IMR-90 (cell line): ENCODE measurements at regions not wholly inside any gene's neighbourhood (a gene's known extent, or its start where the extent isn't known, plus 50 kb on each side); places are given as distances from the start of the nearest gene placed in this dataset.

Experiments used
- ATAC-seq: fragments of 200-7000 bp; cut with Tn5 transposase; 2 replicates; pipeline ENCODE4 v1.9.1; 2020; ENCODE audit warnings: low read depth, mild to moderate bottlenecking, moderate library complexity
- BruUV-seq: library from RNA; stranded (reverse); fragments of 400-500 nt; replicated peaks from 2 replicates; lab custom pipeline; 2021; lab: Mats Ljungman, UMichigan
- CTCF ChIA-PET: fragments of 300-600 bp; formaldehyde crosslinking; extraction: SDS; loops from one replicate; lab custom pipeline; 2021; ENCODE audit warnings: antibody characterized with exemption; lab: Yijun Ruan, JAX
- POLR2A ChIA-PET: fragments of 300-600 bp; sonication (Branson Sonifier 250); formaldehyde crosslinking; loops from one replicate; lab custom pipeline; 2022; ENCODE audit warnings: antibody characterized with exemption; ENCODE audit not compliant: unreplicated experiment; lab: Charles Lee
- DNase-seq: peaks from one replicate; pipeline ENCODE4 v3.0.0; 2013
- H2AFZ ChIP-seq: replicated peaks from 2 replicates; pipeline ENCODE3; 2013; ENCODE audit warnings: low read length, mild to moderate bottlenecking; ENCODE audit not compliant: poor library complexity
- H2AK5ac ChIP-seq: 2 replicates; pipeline ENCODE4 v1.6.1; 2013; ENCODE audit warnings: low read depth, low read length, inconsistent platforms
- H2AK9ac ChIP-seq: replicated peaks from 2 replicates; pipeline ENCODE3; 2013; ENCODE audit warnings: mild to moderate bottlenecking, low read depth, low read length, moderate library complexity; ENCODE audit not compliant: poor library complexity
- H2BK120ac ChIP-seq: 2 replicates; pipeline ENCODE4 v1.6.1; 2013; ENCODE audit warnings: low read depth, low read length, inconsistent platforms
- H2BK15ac ChIP-seq: 3 replicates; pipeline ENCODE4 v1.6.1; 2013; ENCODE audit warnings: low read depth, low read length, inconsistent platforms
- H2BK20ac ChIP-seq: 2 replicates; pipeline ENCODE4 v1.6.1; 2013; ENCODE audit warnings: low read depth, mild to moderate bottlenecking, inconsistent platforms, low read length, moderate library complexity
- H2BK5ac ChIP-seq: 2 replicates; pipeline ENCODE4 v1.6.1; 2013; ENCODE audit warnings: mild to moderate bottlenecking, low read depth, low read length, inconsistent platforms; ENCODE audit not compliant: poor library complexity, severe bottlenecking
- H3K14ac ChIP-seq: replicated peaks from 2 replicates; pipeline ENCODE4 v1.6.1; 2013; ENCODE audit warnings: low read depth, low read length, inconsistent platforms
- H3K18ac ChIP-seq: 2 replicates; pipeline ENCODE4 v1.6.1; 2013; ENCODE audit warnings: low read depth, low read length, control low read depth
- H3K23ac ChIP-seq: 2 replicates; pipeline ENCODE4 v1.6.1; 2013; ENCODE audit warnings: low read depth, low read length, inconsistent platforms
- H3K27ac ChIP-seq: 2 replicates; pipeline ENCODE4 v1.5.1; 2013; ENCODE audit warnings: mild to moderate bottlenecking, control low read depth, low read length; ENCODE audit not compliant: insufficient read depth
- H3K27me3 ChIP-seq: 2 replicates; pipeline ENCODE4 v1.6.1; 2013; ENCODE audit warnings: low read length; ENCODE audit not compliant: control insufficient read depth, insufficient read depth
- H3K36me3 ChIP-seq: 2 replicates; pipeline ENCODE4 v1.6.1; 2013; ENCODE audit warnings: low read length, mixed read lengths; ENCODE audit not compliant: control insufficient read depth, insufficient read depth
- H3K4ac ChIP-seq: 2 replicates; pipeline ENCODE4 v1.6.1; 2013; ENCODE audit warnings: low read depth, low read length, inconsistent platforms
- H3K4me1 ChIP-seq: 2 replicates; pipeline ENCODE4 v1.6.1; 2013; ENCODE audit warnings: low read length, mixed read lengths; ENCODE audit not compliant: control insufficient read depth, insufficient read depth
- H3K4me2 ChIP-seq: 2 replicates; pipeline ENCODE4 v1.6.1; 2013; ENCODE audit warnings: low read depth, mild to moderate bottlenecking, control low read depth, low read length, moderate library complexity
- H3K4me3 ChIP-seq: 2 replicates; pipeline ENCODE4 v1.5.1; 2013; ENCODE audit warnings: low read depth, mild to moderate bottlenecking, control low read depth, low read length, moderate library complexity; ENCODE audit not compliant: insufficient read depth
- H3K56ac ChIP-seq: 2 replicates; pipeline ENCODE4 v1.6.1; 2013; ENCODE audit warnings: low read length, inconsistent platforms; ENCODE audit not compliant: insufficient read depth; ENCODE audit errors: extremely low read depth
- H3K79me1 ChIP-seq, 2 experiments: 2 replicates each; pipeline ENCODE4 v1.6.1; 2013; ENCODE audit warnings: low read length in 2 of 2, inconsistent platforms in 1 of 2, low read depth in 1 of 2
- H3K9ac ChIP-seq: 2 replicates; pipeline ENCODE4 v1.6.1; 2013; ENCODE audit warnings: low read depth, low read length, control low read depth
- H3K9me1 ChIP-seq: 2 replicates; pipeline ENCODE4 v1.6.1; 2013; ENCODE audit warnings: low read length, inconsistent platforms; ENCODE audit not compliant: insufficient read depth
- H3K9me3 ChIP-seq: 2 replicates; pipeline ENCODE4 v1.6.1; 2013; ENCODE audit warnings: low read length; ENCODE audit not compliant: control insufficient read depth, insufficient read depth
- H4K20me1 ChIP-seq: 2 replicates; pipeline ENCODE4 v1.6.1; 2013; ENCODE audit warnings: low read length, inconsistent platforms; ENCODE audit not compliant: insufficient read depth
- H4K5ac ChIP-seq: 2 replicates; pipeline ENCODE4 v1.6.1; 2013; ENCODE audit warnings: mild to moderate bottlenecking, low read depth, low read length, control low read depth
- H4K8ac ChIP-seq, 2 experiments: 2 replicates each; pipeline ENCODE4 v1.6.1; 2013; ENCODE audit warnings: low read depth in 2 of 2, low read length in 2 of 2, control low read depth in 1 of 2, inconsistent platforms in 1 of 2
- H4K91ac ChIP-seq: 2 replicates; pipeline ENCODE4 v1.6.1; 2013; ENCODE audit warnings: low read depth, low read length, inconsistent platforms; ENCODE audit not compliant: insufficient read depth
- BHLHE40 ChIP-seq: fragments of 150-350 bp; IDR thresholded peaks from 2 replicates; pipeline ENCODE4 v1.6.1; 2016; ENCODE audit warnings: mild to moderate bottlenecking, low read depth, low read length
- CTCF ChIP-seq: conservative IDR thresholded peaks from 2 replicates; pipeline ENCODE4 v1.5.1; 2012; ENCODE audit warnings: mild to moderate bottlenecking, low read depth, low read length, improper control_type of control experiment
- MAZ ChIP-seq: IDR thresholded peaks from 2 replicates; pipeline ENCODE4 v1.6.1; 2012; ENCODE audit warnings: low read depth, mild to moderate bottlenecking, low read length, improper control_type of control experiment, moderate library complexity, borderline replicate concordance
- NFE2L2 ChIP-seq: fragments of 150-350 bp; IDR thresholded peaks from 2 replicates; pipeline ENCODE4 v1.6.1; 2016; ENCODE audit warnings: low read depth, mild to moderate bottlenecking, low read length
- RCOR1 ChIP-seq: IDR thresholded peaks from 2 replicates; pipeline ENCODE4 v1.6.1; 2012; ENCODE audit warnings: mild to moderate bottlenecking, low read length, improper control_type of control experiment; ENCODE audit not compliant: insufficient replicate concordance
- SMC3 ChIP-seq: fragments of 150-350 bp; IDR thresholded peaks from 2 replicates; pipeline ENCODE4 v1.6.1; 2016; ENCODE audit warnings: low read depth, mild to moderate bottlenecking, antibody characterized with exemption, low read length, moderate library complexity
- USF2 ChIP-seq: fragments of 150-350 bp; IDR thresholded peaks from 2 replicates; pipeline ENCODE4 v1.6.1; 2017; ENCODE audit warnings: mild to moderate bottlenecking, antibody characterized with exemption, low read length, low read depth
- WGBS, 2 experiments: methylation state at CpG; one replicate each; pipeline versions ENCODE4 v1.1.5 to v1.1.7; 2013; ENCODE audit warnings: missing lambda C conversion rate in 2 of 2; ENCODE audit not compliant: insufficient read length in 1 of 2; ENCODE audit errors: extremely low coverage in 2 of 2; 5-methylcytosine and 5-hydroxymethylcytosine counted together
- dilution Hi-C: fragments of 300-500 bp; cut with HindIII; formaldehyde crosslinking; loops from one replicate; pipeline ENCODE4 v1.14.3; 2018; ENCODE audit warnings: low sequenced_read_pairs; ENCODE audit not compliant: unreplicated experiment
- in situ Hi-C: fragments of 300-500 bp; cut with MboI; formaldehyde crosslinking; loops from 3 replicates; pipeline ENCODE4 v1.14.3; 2019; ENCODE audit warnings: low sequenced_read_pairs, inconsistent platforms, mixed read lengths
- intact Hi-C: fragments of 100-400 bp; cut with micrococcal nuclease; formaldehyde crosslinking; loops from 2 replicates; pipeline ENCODE4 v1.10.0; 2022

- Histone ChIP-seq H4K91ac (no peak overlapping the region), H3K27ac (no peak overlapping the region), H3K56ac (no peak overlapping the region), H3K4me2 (no peak overlapping the region), H3K9me3 (peaks cover 5% of the 10 kb centered on the region), H3K9ac (no peak overlapping the region), H2BK15ac (no peak overlapping the region), H3K4ac (no peak overlapping the region), H2BK5ac (no peak overlapping the region), H4K20me1 (no peaks in the 10 kb centered on the region), H2AK5ac (no peak overlapping the region), H3K9me1 (no peaks in the 10 kb centered on the region), H2BK120ac (no peak overlapping the region), H3K4me3 (no peak overlapping the region), H3K36me3 (no peaks in the 10 kb centered on the region), H3K27me3 (no peaks in the 10 kb centered on the region), H3K18ac (no peak overlapping the region), H4K8ac (no peak overlapping the region), H3K23ac (no peak overlapping the region), H4K5ac (no peak overlapping the region), H3K14ac (no peak overlapping the region), H3K79me1 (no peaks in the 10 kb centered on the region), H3K4me1 (no peaks in the 10 kb centered on the region), H2BK20ac (no peak overlapping the region), H2AFZ (no peak overlapping the region), H2AK9ac (no peak overlapping the region)
- in situ Hi-C loops (no loop called here), dilution Hi-C loops (no loop called here), intact Hi-C loops (no loop called here)
- ChIA-PET POLR2A (no interaction called here), CTCF (no interaction called here)
- no peak for ATAC-seq
- no CpG with 5 or more reads among the region's 2 CpGs for WGBS, 2 experiments
- no TSS peak for BruUV-seq
- DNase-seq = no peak
- TF ChIP-seq SMC3 (no peak), CTCF (no peak), NFE2L2 (no peak), BHLHE40 (no peak), USF2 (no peak), RCOR1 (no peak), MAZ (no peak)
These were observed 693.4 kb downstream of the SOCS6 start for GRCh38 chr18:70982292-70982691.
